Hepatocyte (in vitro differentiated cells): ENCODE measurements at regions not wholly inside any gene's neighbourhood (a gene's known extent, or its start where the extent isn't known, plus 50 kb on each side); places are given as distances from the start of the nearest gene placed in this dataset.

Source experiments
- EZH2 ChIP-seq: fragments of 200-600 bp; sonication (generic); IDR thresholded peaks from 2 replicates; pipeline ENCODE4 v1.6.1; 2016; ENCODE audit warnings: antibody characterized with exemption, mild to moderate bottlenecking, borderline replicate concordance
- TF ChIP-seq, protein P1 (sequence below): fragments of 200-600 bp; sonication (generic); IDR thresholded peaks from 2 replicates; pipeline ENCODE4 v1.5.1; 2016; ENCODE audit warnings: antibody characterized with exemption, mild to moderate bottlenecking; ENCODE audit not compliant: poor library complexity

DNA sequence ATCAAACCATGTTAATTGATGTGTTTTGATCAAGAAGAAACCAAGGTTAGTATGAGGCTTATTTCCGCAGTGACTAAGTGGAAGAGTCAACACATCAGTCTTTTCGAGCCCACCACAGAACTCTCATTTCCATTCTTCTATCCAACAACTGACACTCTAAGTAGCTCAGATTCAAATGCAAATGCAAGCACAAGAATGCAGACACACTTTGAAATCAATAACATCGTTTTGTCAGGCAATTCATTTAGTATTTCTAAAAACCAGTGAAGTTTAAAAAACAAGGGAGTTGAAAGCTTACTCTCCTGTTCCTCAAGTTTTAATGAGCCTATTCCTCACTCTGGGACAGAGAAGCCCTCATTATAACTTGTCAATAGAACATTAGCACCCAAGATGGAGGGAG is 433.1 kb downstream of the ZIC3 start:
- TF ChIP-seq, protein P1, sequence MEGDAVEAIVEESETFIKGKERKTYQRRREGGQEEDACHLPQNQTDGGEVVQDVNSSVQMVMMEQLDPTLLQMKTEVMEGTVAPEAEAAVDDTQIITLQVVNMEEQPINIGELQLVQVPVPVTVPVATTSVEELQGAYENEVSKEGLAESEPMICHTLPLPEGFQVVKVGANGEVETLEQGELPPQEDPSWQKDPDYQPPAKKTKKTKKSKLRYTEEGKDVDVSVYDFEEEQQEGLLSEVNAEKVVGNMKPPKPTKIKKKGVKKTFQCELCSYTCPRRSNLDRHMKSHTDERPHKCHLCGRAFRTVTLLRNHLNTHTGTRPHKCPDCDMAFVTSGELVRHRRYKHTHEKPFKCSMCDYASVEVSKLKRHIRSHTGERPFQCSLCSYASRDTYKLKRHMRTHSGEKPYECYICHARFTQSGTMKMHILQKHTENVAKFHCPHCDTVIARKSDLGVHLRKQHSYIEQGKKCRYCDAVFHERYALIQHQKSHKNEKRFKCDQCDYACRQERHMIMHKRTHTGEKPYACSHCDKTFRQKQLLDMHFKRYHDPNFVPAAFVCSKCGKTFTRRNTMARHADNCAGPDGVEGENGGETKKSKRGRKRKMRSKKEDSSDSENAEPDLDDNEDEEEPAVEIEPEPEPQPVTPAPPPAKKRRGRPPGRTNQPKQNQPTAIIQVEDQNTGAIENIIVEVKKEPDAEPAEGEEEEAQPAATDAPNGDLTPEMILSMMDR = no peak
- TF ChIP-seq EZH2 = no peak
